Nucleus accumbens (tissue), 56 donors: ENCODE measurements at regions not wholly inside any gene's neighbourhood (a gene's known extent, or its start where the extent isn't known, plus 50 kb on each side); places are given as distances from the start of the nearest gene placed in this dataset.

Source experiments
- DNase-seq, 56 donors: peaks; one replicate each; lab custom pipeline; 2025; lab: John Stamatoyannopoulos, UW

DNA sequence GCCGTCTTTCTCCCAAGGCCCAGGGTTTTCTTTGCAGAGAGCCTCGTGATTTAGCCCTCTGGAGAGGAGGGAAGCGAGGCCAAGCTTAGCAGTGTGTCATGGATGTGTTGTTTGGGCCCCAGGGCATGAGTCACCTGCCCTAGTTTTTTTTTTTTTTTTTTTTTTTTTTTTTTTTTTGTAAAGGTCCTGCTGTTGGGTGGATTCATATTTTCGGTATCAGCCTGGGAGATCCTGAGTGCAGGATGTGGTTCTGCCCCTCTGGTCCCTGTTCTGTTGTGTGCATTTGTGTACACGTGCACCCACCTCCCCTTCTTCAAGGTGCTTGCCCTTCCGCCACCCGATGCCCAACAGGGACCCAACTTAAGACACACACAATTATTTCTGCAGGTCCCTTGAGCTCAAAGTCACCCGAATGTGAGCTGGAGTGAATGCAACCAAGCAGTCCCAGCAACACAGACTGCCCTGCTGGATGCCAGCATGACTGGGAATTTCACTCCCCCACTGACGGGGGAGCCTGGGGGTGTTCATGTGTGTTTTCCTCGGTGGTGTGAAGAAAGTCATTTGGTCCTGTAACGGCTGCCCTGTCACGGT is 265.8 kb upstream of the TNRC6C start:
- no peak for DNase-seq

DNA sequence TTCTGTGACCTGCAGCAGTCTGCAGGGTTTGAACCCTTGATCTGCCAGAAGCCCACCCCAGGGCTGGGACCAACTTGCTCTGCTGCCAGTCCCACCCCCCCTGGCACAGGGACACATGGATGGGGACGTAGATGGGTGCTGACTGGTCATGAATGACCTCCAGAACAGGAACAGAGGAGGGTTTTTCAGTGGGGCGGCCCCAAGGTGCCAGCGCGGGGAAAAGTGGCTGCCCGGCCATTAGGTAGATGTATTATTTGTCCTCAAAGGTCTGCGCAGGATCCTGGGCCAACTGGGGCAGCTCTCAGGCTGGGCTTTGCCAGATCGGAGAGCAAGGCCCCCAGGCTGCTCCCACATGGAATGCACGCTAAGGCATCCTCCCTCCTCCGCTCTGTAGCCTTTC is 265.2 kb upstream of the TNRC6C start:
- no peak for DNase-seq

DNA sequence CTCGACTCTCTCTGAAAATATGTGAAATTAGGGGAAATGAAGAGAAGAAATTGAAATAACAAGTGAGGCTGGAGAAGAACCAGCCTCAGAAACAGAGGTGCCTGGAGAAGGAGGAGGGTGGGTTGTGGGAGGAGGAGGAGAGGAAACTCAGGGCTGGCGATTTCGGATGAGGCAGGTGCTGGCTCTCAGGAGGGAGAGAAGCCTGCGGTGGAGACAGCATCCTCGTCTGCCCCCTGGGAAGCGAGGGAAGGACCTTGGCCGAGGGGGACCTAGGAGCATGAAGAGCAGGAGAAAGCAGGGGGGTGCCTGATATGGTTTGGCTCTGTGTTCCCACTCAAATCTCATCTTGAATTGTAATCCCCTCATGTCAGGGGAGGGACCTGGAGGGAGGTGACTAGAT is 264.7 kb upstream of the TNRC6C start:
- DNase-seq = no peak

DNA sequence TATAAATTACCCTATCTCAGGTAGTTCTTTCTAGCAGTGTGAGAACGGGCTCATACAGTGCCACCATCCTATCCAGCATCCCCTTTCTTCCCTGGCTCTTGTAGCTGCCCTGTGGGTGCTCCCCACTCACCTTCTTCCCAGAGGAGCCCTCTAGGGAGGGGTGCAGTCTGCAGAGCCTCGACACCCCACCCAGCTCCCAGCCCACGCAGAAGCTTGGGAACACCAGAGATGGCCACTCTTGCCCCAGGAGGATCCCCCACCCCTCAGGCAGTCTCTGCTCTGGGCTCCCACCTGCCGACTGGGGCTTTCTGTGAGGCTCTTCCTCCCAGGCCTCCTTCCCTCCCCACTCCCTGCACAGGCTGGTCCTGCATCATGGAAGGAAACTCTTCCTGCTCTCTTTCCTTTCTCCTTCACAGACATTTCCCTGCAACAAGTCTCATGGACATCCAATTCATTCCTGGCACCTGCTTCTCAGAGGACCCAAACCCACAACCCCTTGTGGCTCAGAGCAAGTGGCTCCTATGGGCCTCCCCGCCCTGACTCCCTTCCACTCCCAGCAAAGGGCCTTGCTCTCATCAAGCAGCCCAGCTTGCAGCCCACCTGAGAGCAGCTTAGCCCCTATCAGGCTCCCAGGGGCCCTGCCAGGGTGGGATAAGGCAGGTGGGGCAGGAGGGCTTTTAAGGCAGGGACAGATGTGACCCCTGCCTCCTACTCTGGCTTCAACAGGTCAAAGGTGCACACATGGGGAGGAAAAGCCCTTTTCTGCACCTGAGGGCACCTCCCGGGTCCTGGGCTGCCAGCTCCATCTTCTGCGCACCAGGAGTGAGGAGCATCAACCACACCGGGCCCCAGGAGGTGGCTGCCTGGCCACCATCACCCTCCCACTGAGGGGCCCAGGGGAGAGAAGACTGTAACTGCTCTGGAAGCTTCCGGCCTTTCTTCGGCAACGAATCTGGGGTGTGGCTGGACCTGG is 263.8 kb upstream of the TNRC6C start:
- no peak for DNase-seq

DNA sequence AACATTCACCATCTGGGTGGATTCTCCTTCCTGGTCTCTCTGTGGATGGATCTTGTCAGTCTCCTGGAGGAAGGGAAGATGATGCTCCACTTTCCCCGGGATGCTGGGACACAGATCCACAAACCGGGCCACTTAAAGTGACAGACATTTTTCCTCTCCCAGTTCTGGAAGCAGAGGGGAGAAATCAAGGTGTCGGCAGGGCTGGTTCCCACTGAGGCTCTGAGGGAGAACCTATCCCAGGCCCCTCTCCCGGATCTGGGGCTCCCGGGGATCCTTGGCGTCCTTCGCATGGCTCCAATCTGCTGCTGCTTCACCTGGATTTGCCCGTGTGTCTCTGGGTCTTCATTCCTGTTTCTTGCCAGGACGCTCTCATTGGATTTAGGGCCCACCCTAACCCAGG is 263.1 kb upstream of the TNRC6C start:
- DNase-seq = no peak

DNA sequence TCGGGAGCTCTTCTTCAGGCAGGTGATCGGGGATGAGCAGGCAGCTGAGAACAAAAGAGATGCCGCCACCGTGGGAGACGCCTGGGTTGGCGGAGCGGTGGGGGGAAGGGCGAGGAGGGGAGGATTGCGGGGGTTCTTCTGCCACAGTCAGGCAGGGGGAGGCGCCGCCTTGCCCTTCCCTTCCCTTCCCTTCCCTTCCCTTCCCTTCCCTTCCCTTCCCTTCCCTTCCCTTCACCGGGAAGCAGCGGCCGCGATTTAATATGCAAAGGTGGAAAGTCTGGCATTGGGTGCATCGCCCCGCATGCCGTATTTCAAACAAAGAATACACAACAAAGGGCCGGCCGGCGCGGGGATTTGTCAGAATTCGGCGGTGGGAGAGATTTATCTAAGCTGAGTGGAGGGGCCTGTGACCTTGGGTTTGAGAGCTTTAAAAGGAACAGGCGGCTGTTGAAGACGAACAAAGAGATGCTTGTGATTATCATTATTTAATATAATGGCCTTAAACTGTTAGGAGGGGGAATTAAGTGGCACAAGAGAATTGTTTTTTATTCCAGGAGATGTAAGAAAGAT is 262.3 kb upstream of the TNRC6C start:
- DNase-seq = peak in 29 of 56 donors; percentile 3 to 74 (median 31)

DNA sequence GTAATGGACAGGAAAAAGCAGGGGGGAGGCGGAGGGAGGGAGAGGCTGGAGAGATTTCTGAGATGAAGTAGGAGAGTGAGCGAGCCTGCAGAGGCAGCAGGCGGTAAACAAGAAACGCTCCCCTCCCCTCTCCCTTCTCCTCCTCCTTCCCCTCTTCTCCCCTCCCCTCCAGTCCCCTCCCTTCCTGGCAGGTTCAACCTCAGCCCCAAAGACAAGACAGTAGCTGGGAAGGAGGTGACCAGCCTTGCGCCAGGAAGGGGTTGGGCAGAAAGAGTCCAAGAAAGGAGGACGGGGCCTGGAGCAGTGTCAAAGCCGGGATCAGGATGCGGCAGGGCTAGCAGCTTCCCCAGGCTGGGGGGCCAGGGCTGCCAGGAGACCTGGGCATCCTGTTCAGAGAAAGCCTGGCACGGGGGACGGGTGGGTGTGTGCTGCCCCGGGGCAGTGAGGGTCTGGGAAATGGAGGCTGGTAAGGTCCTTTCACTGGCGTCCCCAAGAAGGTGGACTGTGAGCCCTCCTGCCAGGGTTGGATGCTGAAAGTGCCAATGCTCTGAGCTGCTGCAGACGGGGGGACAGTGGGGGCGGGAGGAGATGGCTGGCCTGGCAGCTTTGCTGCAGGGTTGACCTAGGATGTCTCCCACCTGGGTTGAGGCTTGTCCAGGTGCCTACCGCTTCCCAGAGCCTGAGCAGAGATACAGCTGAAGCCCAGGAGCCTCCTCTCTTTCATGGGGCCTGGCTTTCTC is 261.6 kb upstream of the TNRC6C start:
- peak in 3 of 56 donors; percentile 11 to 15 (median 15) for DNase-seq

DNA sequence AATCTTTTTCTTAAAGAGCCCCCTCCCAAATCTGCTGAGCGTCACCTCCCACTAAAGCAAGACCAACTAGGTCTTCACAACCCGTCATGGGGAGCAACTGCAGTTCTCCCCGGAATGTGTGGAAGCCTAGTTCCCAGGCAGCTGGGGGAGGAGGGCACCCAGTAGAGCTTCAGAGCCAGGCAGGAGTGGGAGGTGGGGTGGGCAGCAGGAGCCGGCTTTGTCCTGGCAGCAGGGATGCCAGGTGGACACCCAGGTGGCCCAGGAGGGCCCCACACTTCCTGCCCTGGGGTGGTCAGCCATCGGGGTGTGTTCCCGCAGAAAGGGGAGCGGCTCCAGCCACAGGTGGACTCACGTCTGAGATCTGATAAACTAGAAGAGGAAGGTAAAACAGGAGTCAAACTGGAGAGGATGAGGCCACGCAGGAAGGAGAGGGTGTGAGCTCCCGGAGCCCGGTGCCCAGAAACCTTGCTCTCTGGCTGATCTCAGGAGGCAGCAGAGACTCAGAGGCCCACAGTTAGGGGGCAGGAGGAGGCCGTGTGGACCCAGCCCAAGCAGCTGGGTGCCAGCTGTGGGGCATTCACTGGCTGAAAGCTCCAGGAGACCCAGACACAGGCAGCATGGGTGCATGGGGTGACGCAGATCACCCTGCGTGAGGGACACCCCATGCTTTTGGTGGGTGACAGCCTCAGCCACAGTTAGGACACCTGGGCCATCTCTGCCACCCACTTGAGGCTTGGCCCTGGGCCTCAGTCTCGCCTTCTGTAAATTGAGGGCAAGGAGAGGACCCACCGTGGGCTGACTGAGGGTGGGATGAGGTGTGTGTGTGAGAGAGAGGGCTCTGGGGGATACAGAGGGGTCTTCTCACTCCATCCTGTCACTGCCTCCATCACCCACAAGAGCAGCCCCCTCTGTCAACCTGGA is 260.8 kb upstream of the TNRC6C start:
- no peak for DNase-seq

DNA sequence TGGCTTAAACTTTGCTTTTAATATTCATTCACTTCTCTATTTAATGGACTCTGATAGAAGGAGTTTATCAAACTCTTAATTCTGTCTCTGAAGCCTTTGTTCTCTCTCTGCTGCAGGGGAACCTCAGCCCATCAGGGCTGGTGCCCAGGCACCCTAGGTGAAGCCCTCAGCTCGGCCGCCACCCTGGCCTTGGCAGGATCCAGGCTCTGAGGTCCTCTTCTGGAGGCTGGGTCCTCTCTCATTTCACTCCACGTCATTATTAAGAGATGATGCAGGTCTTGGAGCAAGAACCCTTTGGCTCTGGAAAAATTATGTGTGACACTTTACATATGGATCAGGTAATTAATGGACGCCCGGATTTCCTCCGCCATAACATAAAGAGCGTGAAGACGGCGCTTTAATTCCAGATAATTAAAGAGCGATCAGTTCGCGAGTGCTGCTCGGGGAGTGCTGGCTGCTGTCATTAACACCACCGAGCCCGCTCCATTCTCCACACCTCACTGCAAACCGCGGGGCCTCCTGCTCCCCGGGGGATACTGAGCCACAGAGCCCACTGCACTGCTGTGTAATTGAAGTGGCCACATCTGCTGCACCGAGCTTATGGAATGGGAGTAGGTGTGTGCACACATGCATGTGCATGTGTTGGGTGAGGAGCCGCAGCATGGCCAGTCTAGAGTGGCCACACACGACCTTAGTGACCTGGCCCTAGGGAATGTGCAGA is 259.4 kb upstream of the TNRC6C start:
- DNase-seq = no peak

DNA sequence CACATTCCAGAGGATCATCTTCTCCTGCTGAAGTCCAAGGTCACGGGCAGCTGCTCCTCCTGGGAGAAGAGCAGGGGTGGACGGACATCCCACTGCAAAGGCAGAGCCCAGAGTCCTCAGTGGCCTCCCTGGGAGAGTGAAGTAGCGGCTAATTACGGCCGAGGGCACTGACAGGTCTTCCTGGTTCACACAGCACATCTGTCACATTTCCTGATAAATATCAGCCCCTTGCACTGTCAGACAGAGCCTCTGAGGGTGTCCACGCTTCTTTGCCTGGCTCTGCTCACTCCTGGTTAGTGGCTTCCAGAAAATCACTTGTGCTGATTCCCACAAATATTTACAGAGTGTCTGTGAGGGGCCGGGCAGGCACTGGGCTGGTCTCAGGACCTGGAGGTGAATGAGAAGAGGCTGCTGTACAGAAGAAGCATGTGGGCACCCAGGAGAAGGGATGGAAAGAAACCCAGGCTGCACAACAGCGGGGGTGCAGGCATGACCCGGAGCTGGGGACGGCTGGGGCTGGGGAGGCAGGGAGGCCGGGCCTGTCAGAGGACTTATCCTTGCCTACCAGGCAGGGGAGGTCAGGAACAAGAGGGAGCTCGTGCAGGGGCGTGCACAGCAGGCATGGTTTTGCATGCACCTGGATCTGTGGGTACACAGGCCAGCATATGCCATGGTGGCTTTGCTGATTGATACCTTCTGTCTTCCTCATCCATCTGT is 258.2 kb upstream of the TNRC6C start:
- no peak for DNase-seq

DNA sequence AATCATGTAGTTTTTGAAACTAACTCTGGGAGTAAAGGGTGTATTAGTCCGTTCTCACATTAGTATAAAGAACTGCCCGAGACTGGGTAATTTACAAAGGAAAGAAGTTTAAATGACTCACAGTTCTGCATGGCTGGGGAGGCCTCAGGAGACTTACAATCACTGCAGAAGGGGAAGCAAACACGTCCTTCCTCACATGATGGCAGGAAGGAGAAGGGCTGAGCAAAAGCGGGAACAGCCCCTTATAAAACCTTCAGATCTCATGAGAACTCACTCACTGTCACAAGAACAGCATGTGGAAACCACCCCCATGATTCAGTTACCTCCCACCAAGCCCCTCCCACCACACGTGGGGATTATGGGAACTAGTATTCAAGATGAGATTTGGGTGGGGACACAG is 256.5 kb upstream of the TNRC6C start:
- DNase-seq = no peak

DNA sequence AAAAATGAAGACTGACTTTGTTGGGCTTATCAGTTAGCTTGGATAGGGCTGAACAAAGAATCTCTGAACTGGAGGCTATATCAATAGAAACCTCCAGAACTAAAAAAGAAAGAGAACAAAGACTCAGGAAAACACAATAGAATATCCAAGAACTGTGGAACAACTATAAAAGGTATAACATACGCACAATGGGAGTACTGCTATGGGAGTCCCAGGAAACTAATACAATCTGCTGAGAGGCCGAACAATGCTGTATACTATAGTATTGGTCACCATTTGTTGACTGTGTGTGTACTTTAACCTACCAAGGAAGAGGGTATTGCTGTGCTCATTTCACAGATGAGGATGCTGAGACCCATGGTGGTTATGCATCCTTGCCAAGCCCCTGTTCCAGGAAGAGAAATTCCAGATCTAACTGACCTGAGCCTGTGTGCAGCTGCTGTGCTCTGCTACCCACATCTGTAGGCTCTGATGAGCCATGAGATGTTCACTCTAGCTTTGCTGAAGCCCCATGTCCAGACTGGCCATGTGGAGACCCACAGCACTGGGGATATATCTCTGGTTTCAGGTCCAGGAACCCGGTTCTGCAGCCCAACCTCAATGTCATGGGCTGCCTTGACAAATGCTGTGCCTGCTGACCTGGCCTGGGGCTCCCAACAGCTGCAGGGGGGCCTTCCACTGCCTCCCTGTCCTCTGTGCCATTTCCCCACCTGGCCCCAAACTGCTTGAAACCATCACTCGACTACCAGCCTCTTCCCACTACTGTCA is 254.3 kb upstream of the TNRC6C start:
- no peak for DNase-seq

DNA sequence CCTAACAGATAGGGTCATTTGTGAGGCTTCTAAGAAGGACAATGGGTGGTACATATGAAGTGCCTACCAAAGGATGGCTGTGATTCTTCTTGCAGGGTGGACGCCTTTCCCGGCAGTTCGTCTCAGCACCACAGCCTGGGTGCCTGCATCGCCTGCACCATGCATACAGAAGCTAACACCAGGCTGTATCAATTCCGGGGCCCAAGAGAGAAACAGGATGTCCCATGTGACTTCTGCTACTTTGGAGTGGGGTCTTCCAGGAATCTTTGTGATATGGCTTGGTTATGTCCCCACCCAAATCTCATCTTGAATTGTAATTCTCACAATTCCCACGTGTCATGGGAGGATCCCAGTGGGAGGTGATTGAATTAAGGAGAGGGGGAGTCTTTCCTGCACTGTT is 251.6 kb upstream of the TNRC6C start:
- DNase-seq = no peak

DNA sequence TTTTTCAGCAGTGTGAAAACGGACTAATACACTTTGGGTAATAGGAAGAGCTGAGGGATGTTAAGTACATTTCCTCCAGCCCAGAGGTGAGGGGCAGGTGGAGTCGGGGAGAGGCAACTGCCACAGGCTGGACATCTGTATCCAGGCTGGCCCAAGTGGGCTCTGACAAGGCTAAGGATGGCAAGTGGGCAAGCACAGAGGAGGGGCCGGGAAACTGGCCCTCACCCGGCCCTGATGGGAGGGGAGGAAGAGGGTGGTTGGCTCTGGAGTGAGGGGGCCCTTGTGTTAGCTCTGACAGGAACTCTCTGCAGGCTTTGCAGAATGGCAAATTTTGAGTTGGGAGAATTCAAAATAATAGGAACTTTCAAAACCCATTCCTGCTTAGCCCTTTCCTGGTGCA is 251.0 kb upstream of the TNRC6C start:
- no peak for DNase-seq

DNA sequence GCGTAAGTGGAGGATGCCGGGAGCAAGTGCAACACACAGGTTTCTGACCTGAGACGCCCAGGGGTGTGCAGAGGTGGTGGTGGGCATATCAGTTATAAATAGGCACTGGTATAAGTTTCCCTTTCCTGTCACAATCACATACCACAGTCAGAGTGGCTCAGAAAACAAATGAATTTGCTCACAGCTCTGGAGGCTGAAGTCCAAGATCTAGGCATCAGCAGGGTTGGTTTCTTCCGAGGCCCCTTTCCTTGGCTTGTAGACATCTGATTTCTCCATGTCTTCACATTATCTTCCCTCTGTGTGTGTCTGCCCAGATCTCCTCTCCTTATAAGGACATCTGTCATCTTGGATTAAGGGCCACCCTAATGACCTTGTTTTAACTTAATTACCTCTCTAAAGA is 250.5 kb upstream of the TNRC6C start:
- DNase-seq = no peak

DNA sequence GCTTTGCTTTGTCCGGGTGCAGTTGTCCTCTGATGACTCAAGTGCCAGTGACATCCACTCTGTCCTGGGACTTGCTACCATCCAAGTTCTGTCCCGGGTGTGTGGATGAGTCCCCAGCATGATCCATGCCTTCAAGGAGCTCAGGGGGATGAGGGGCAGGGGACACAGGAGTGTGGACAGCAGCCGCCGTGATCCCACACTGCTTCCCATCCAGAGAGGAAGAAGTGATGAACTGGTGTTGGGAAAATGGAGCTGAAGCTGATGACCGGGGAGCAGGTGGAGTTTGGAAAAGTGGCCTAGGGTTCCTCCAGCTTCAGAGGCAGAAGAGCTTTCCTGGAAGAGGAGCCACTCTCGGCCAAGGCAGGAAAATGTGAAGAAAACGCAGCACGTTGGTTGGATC is 249.6 kb upstream of the TNRC6C start:
- DNase-seq = no peak

DNA sequence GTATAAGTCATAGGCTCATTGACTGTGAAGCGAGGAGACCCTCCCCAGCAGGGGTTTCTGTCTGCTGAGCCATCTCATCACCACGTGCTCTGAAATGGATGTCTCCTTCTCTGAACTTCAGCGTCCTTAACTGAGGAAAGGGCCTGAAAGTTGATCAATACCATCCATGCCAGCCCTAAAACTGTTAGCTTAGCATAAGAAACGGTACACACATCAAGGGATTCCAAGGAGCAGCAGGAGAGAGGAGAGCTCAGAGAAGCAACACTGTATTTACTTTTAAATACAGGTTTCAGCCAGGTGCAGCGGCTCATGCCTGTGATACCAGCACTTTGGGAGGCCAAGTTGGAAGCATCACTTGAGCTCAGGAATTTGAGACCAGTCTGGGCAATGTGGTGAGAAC is 248.9 kb upstream of the TNRC6C start:
- DNase-seq = no peak

DNA sequence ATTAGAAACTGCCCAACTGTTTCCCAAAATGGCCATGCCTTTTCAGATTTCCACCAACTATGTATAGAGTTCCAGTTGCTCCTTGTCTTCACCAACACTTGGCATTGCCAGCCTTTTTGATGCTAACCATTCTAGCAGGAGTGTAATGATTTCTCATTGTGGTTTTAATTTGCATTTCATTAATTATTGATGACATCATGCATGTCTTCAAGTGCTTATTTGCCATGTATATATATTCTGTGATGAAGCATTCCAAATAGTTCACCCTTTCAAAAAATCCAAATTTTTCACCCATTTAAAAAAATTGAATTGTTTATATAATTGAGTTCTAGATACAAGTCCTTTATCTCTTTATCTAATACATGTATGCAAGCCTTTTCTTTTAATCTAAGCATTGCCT is 245.9 kb upstream of the TNRC6C start:
- DNase-seq = no peak
